Natural killer cell (primary cell): ENCODE measurements at regions not wholly inside any gene's neighbourhood (a gene's known extent, or its start where the extent isn't known, plus 50 kb on each side); places are given as distances from the start of the nearest gene placed in this dataset.

ENCODE experiments used
- ATAC-seq, 3 donors: fragments of 150-1000 bp in 2 of 3; fragments of 200-7000 bp in 1 of 3; cut with Tn5 transposase; 1 replicate in 1 of 3; 2 replicates in 2 of 3; pipeline ENCODE4 v1.10.0; 2021; ENCODE audit warnings: mild to moderate bottlenecking in 2 of 3, moderate library complexity in 2 of 3
- DNase-seq, 2 donors: peaks; one replicate each; pipeline versions ENCODE4 v3.0.0 to v3.0.0-alpha.2; 2013 to 2021; ENCODE audit warnings: mixed read lengths in 1 of 2
- H3K27ac ChIP-seq: one replicate; pipeline ENCODE4 v1.5.1; 2013; ENCODE audit warnings: mild to moderate bottlenecking, low read length
- H3K27me3 ChIP-seq: one replicate; pipeline ENCODE4 v1.6.1; 2013; ENCODE audit warnings: low read length; ENCODE audit not compliant: control insufficient read depth, insufficient read depth
- H3K36me3 ChIP-seq: one replicate; pipeline ENCODE4 v1.6.1; 2013; ENCODE audit warnings: low read length; ENCODE audit not compliant: control insufficient read depth, insufficient read depth
- H3K4me1 ChIP-seq: one replicate; pipeline ENCODE4 v1.6.1; 2013; ENCODE audit warnings: low read length; ENCODE audit not compliant: control insufficient read depth, insufficient read depth
- H3K4me3 ChIP-seq: one replicate; pipeline ENCODE4 v1.5.1; 2013; ENCODE audit warnings: low read length
- H3K9me3 ChIP-seq: one replicate; pipeline ENCODE4 v1.6.1; 2013; ENCODE audit warnings: low read length; ENCODE audit not compliant: control insufficient read depth, insufficient read depth
- H3K27ac Mint-ChIP-seq, 2 donors: one replicate each; pipeline ENCODE4 v1.8.0; 2022; ENCODE audit warnings: mild to moderate bottlenecking in 2 of 2, mixed read lengths in 2 of 2, moderate library complexity in 1 of 2
- H3K27me3 Mint-ChIP-seq, 2 donors: one replicate each; pipeline ENCODE4 v1.8.0; 2022; ENCODE audit warnings: low read depth in 2 of 2, mixed read lengths in 2 of 2
- H3K36me3 Mint-ChIP-seq: one replicate; pipeline ENCODE4 v1.8.0; 2022; ENCODE audit warnings: mixed read lengths
- H3K4me1 Mint-ChIP-seq, 2 donors: one replicate each; pipeline ENCODE4 v1.8.0; 2022; ENCODE audit warnings: mixed read lengths in 2 of 2
- H3K4me3 Mint-ChIP-seq: one replicate; pipeline ENCODE4 v1.8.0; 2022; ENCODE audit warnings: mild to moderate bottlenecking, moderate library complexity, mixed read lengths
- H3K9me3 Mint-ChIP-seq, 2 donors: one replicate each; pipeline ENCODE4 v1.8.0; 2022; ENCODE audit warnings: mixed read lengths in 2 of 2
- WGBS: methylation state at CpG from one replicate; pipeline ENCODE4 v1.1.7; 2013; ENCODE audit warnings: missing lambda C conversion rate; ENCODE audit not compliant: insufficient coverage; 5-methylcytosine and 5-hydroxymethylcytosine counted together
- intact Hi-C: fragments of 100-400 bp; cut with micrococcal nuclease; formaldehyde crosslinking; loops from one replicate; pipeline ENCODE4 v1.14.2; 2022
- TF ChIP-seq, protein P1 (sequence below): fragments of 200-600 bp; IDR thresholded peaks from one replicate; pipeline ENCODE4 v1.8.0; 2022; ENCODE audit warnings: antibody characterized with exemption

DNA sequence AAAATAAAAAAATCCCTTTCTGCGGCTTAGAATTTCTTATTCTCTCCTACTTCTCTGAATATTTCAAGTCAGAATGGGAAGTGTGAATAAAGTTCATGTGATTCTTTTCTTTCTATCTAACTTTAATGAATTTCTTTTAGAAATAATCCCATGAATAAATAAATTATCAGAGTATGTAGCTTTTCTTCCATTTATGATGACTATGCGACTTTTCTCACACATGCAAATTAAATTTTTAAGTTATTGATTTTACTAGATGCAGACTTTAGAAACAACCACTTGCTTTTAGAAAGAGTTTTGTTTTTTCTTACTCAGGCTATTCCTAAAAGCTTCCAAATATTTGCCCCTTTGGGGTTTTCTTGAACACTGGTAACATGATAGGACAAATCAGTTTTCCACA is 477.7 kb upstream of the AGTR1 start:
- no peaks in the 10 kb centered on the region for H3K9me3 ChIP-seq
- Mint-ChIP-seq H3K9me3 (peaks cover 4 to 11% of the 10 kb centered on the region in 2 donors), H3K27ac (no peak overlapping the region), H3K36me3 (no peaks in the 10 kb centered on the region), H3K4me1 (no peaks in the 10 kb centered on the region), H3K4me3 (no peak overlapping the region), H3K27me3 (no peaks in the 10 kb centered on the region)
- ATAC-seq: no peak
- TF ChIP-seq, protein P1, sequence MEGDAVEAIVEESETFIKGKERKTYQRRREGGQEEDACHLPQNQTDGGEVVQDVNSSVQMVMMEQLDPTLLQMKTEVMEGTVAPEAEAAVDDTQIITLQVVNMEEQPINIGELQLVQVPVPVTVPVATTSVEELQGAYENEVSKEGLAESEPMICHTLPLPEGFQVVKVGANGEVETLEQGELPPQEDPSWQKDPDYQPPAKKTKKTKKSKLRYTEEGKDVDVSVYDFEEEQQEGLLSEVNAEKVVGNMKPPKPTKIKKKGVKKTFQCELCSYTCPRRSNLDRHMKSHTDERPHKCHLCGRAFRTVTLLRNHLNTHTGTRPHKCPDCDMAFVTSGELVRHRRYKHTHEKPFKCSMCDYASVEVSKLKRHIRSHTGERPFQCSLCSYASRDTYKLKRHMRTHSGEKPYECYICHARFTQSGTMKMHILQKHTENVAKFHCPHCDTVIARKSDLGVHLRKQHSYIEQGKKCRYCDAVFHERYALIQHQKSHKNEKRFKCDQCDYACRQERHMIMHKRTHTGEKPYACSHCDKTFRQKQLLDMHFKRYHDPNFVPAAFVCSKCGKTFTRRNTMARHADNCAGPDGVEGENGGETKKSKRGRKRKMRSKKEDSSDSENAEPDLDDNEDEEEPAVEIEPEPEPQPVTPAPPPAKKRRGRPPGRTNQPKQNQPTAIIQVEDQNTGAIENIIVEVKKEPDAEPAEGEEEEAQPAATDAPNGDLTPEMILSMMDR: no peak
- no peak overlapping the region for H3K27ac ChIP-seq
- H3K36me3 ChIP-seq: no peaks in the 10 kb centered on the region
- no peaks in the 10 kb centered on the region for H3K4me1 ChIP-seq
- H3K27me3 ChIP-seq: no peaks in the 10 kb centered on the region
- DNase-seq: no peak
- no peak overlapping the region for H3K4me3 ChIP-seq
- WGBS: no CpG with 5 or more reads among the region's 2 CpGs
- intact Hi-C loops: no loop called here

DNA sequence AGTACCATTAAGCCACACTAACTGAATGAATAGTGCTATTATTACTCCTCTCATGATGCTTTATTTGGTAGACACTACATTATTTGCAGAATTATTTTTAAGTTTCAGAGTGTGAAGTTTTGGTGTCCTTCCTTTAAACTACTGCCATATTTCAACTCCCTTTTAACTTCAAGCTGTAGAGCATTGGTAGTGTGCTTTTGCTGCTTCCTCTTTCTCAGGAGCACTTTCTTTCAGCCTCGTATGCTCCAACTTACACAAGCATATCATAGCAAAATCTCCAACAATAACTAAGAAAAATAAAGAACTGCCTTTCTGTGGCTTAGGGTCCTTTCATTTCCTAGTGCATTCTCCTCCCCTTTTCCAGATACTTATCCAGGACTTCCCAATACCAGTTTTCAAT is 476.4 kb upstream of the AGTR1 start:
- Histone ChIP-seq H3K4me3 (no peak overlapping the region), H3K27ac (no peak overlapping the region), H3K9me3 (no peaks in the 10 kb centered on the region), H3K4me1 (no peaks in the 10 kb centered on the region), H3K27me3 (no peaks in the 10 kb centered on the region), H3K36me3 (no peaks in the 10 kb centered on the region)
- H3K27ac Mint-ChIP-seq: no peak overlapping the region
- H3K4me1 Mint-ChIP-seq: no peaks in the 10 kb centered on the region
- no peak for ATAC-seq
- 25% methylated on average over 1 of the region's 1 CpG for WGBS
- H3K4me3 Mint-ChIP-seq: no peak overlapping the region
- no peaks in the 10 kb centered on the region for H3K36me3 Mint-ChIP-seq
- no peak for DNase-seq
- intact Hi-C loops: no loop called here
- no peaks in the 10 kb centered on the region for H3K27me3 Mint-ChIP-seq
- H3K9me3 Mint-ChIP-seq: peaks cover 4 to 8% of the 10 kb centered on the region in 2 donors
- TF ChIP-seq, protein P1: no peak

DNA sequence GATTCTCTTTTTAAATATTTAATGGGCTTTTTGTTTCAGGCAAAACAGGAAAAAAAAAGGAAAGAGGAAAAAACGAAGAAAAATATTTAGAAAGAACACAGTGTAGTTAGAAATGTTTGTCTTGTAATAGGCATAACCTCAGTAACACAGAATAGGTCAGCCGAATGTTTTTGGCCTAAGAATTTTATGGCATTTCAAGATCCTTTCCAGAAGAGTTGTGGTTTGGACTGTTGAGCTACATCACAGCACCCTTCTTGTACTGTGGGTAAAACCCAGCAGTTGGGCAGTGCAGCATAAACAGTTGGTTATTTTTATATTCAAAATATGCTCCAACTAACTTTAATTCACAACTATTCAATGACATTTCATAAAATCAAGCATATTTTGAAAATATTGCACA is 474.4 kb upstream of the AGTR1 start:
- H3K4me1 ChIP-seq: no peaks in the 10 kb centered on the region
- ATAC-seq (no peak), DNase-seq (no peak)
- no peaks in the 10 kb centered on the region for H3K36me3 ChIP-seq
- TF ChIP-seq, protein P1: no peak
- H3K9me3 ChIP-seq: no peaks in the 10 kb centered on the region
- H3K9me3 Mint-ChIP-seq: peaks cover 2 to 6% of the 10 kb centered on the region in 2 donors
- no peak overlapping the region for H3K27ac Mint-ChIP-seq
- no peak overlapping the region for H3K4me3 Mint-ChIP-seq
- H3K36me3 Mint-ChIP-seq: no peaks in the 10 kb centered on the region
- no peaks in the 10 kb centered on the region for H3K27me3 ChIP-seq
- H3K4me3 ChIP-seq: no peak overlapping the region
- H3K4me1 Mint-ChIP-seq: no peaks in the 10 kb centered on the region
- 92% methylated on average over 2 of the region's 2 CpGs for WGBS
- H3K27ac ChIP-seq: no peak overlapping the region
- H3K27me3 Mint-ChIP-seq: no peaks in the 10 kb centered on the region
- intact Hi-C loops: no loop called here

DNA sequence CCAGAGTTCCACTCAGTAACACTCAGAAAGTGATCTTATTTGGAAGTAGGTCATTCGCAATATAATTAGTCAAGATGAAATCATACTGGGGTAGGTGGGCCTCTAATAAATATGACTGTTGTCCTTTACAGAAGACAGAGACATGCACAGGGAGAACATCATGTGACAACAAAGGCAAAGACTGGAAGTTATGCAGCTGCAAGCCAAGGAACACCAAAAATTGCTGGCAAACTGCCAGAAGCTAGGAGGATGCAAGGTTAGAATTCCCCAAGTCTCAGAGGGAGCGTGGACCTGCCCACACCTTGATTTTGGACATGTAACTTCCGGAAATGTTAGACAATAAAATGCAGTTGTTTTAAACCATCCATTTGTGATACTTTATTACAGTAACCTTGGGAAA is 471.5 kb upstream of the AGTR1 start:
- WGBS: 71% methylated on average over 3 of the region's 3 CpGs

More for the DNA sequence above, 471.5 kb upstream of the AGTR1 start:
- no peaks in the 10 kb centered on the region for H3K36me3 Mint-ChIP-seq
- H3K4me3 Mint-ChIP-seq: no peak overlapping the region
- Histone ChIP-seq H3K36me3 (no peaks in the 10 kb centered on the region), H3K9me3 (no peaks in the 10 kb centered on the region), H3K27ac (no peak overlapping the region), H3K4me1 (no peaks in the 10 kb centered on the region), H3K27me3 (no peaks in the 10 kb centered on the region), H3K4me3 (no peak overlapping the region)
- H3K4me1 Mint-ChIP-seq: no peaks in the 10 kb centered on the region
- intact Hi-C loops: no loop called here
- ATAC-seq (no peak), DNase-seq (no peak)
- peaks cover 2% of the 10 kb centered on the region in 2 donors for H3K9me3 Mint-ChIP-seq
- no peak overlapping the region for H3K27ac Mint-ChIP-seq
- TF ChIP-seq, protein P1: no peak
- no peaks in the 10 kb centered on the region for H3K27me3 Mint-ChIP-seq
